Hematopoietic multipotent progenitor cell (in vitro differentiated cells): ENCODE measurements at regions not wholly inside any gene's neighbourhood (a gene's known extent, or its start where the extent isn't known, plus 50 kb on each side); places are given as distances from the start of the nearest gene placed in this dataset. TPM values are rescaled to one million over a fixed set of nuclear protein-coding genes. Genes with fewer than 3 reads are reported as not detected.

Experiments used
- small RNA-seq: library from RNA; depleted of rRNA; stranded (forward); fragments of <200 nt; gene quantifications from one replicate; pipeline ENCODE3, GENCODE V24; 2012

Small RNA genes lying in the stretch of these regions (small RNA-seq; reads per million reads assigned to genes)
- gene AC097486.1 (not detected), gene MIR6082 (not detected), gene RNU6ATAC13P (not detected)
